Osteoblast (primary cell): ENCODE measurements at regions not wholly inside any gene's neighbourhood (a gene's known extent, or its start where the extent isn't known, plus 50 kb on each side); places are given as distances from the start of the nearest gene placed in this dataset.
"Not testable (repeated sequence)": the region's sequence is repeated elsewhere in the genome, so short reads cannot be mapped to it uniquely, and the experiment has no call there.

Experiments used
- DNase-seq: peaks from one replicate; pipeline ENCODE4 v3.0.0; 2011; ENCODE audit warnings: low spot score, mixed read lengths; ENCODE audit not compliant: insufficient read length; ENCODE audit errors: missing footprints
- H2AFZ ChIP-seq: 2 replicates; pipeline ENCODE4 v1.6.0; 2011; ENCODE audit warnings: mild to moderate bottlenecking, low read length
- H3K27ac ChIP-seq: 2 replicates; pipeline ENCODE4 v1.5.1; 2011; ENCODE audit warnings: mild to moderate bottlenecking, low read depth, low read length, moderate library complexity
- H3K27me3 ChIP-seq: 2 replicates; pipeline ENCODE4 v1.6.0; 2012; ENCODE audit warnings: mild to moderate bottlenecking, control low read depth, inconsistent platforms, low read length, moderate library complexity; ENCODE audit not compliant: insufficient read depth
- H3K36me3 ChIP-seq: 2 replicates; pipeline ENCODE4 v1.5.1; 2011; ENCODE audit warnings: mild to moderate bottlenecking, low read length, control low read depth, moderate library complexity; ENCODE audit not compliant: insufficient read depth
- H3K4me1 ChIP-seq: 2 replicates; pipeline ENCODE4 v1.5.1; 2011; ENCODE audit warnings: mild to moderate bottlenecking, low read length, control low read depth, moderate library complexity; ENCODE audit not compliant: insufficient read depth
- H3K4me2 ChIP-seq: 2 replicates; pipeline ENCODE4 v1.6.0; 2011; ENCODE audit warnings: mild to moderate bottlenecking, low read length; ENCODE audit not compliant: insufficient read depth
- H3K4me3 ChIP-seq: fragments of 200-600 bp; sonication (generic); 3 replicates; pipeline ENCODE4 v1.5.1; 2012; ENCODE audit warnings: mild to moderate bottlenecking, low read length, inconsistent platforms; ENCODE audit not compliant: insufficient read depth
- H3K79me2 ChIP-seq: 2 replicates; pipeline ENCODE4 v1.6.0; 2012; ENCODE audit warnings: mild to moderate bottlenecking, low read length, control low read depth, inconsistent platforms; ENCODE audit not compliant: insufficient read depth
- H3K9me3 ChIP-seq: 2 replicates; pipeline ENCODE4 v1.5.1; 2011; ENCODE audit warnings: low read depth, low read length, control low read depth
- H4K20me1 ChIP-seq: 2 replicates; pipeline ENCODE4 v1.6.0; 2012; ENCODE audit warnings: mild to moderate bottlenecking, low read length, control low read depth; ENCODE audit not compliant: insufficient read depth
- TF ChIP-seq, protein P1 (sequence below): IDR thresholded peaks from 2 replicates; pipeline ENCODE4 v1.5.1; 2011; ENCODE audit warnings: mild to moderate bottlenecking, low read depth, low read length, moderate library complexity; ENCODE audit errors: extremely low read depth

DNA sequence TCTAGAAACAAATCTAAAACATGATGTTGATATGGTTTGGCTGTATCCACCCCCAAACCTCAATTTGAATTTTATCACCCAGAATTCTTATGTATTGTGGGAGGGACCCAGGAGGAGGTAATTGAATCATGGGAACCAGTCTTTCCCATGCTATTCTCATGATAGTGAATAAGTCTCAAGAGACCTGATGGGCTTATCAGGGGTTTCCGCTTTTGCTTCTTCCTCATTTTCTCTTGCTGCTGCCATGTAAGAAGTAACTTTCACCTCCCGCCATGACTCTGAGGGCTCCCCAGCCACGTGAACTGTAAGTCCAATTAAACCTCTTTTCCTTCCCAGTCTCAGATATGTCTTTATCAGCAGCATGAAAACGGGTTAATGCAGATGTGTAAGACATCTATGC lies 232.7 kb upstream of the ONECUT1 start:
- H3K4me3 ChIP-seq = no peak overlapping the region
- no peak overlapping the region for H2AFZ ChIP-seq
- no peaks in the 10 kb centered on the region for H3K79me2 ChIP-seq
- H3K36me3 ChIP-seq = no peaks in the 10 kb centered on the region
- H3K4me2 ChIP-seq = no peak overlapping the region
- no peaks in the 10 kb centered on the region for H3K4me1 ChIP-seq
- H4K20me1 ChIP-seq = no peaks in the 10 kb centered on the region
- H3K27me3 ChIP-seq = no peaks in the 10 kb centered on the region
- TF ChIP-seq, protein P1, sequence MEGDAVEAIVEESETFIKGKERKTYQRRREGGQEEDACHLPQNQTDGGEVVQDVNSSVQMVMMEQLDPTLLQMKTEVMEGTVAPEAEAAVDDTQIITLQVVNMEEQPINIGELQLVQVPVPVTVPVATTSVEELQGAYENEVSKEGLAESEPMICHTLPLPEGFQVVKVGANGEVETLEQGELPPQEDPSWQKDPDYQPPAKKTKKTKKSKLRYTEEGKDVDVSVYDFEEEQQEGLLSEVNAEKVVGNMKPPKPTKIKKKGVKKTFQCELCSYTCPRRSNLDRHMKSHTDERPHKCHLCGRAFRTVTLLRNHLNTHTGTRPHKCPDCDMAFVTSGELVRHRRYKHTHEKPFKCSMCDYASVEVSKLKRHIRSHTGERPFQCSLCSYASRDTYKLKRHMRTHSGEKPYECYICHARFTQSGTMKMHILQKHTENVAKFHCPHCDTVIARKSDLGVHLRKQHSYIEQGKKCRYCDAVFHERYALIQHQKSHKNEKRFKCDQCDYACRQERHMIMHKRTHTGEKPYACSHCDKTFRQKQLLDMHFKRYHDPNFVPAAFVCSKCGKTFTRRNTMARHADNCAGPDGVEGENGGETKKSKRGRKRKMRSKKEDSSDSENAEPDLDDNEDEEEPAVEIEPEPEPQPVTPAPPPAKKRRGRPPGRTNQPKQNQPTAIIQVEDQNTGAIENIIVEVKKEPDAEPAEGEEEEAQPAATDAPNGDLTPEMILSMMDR = no peak
- H3K27ac ChIP-seq = no peak overlapping the region
- DNase-seq = no peak
- H3K9me3 ChIP-seq = peaks cover 3% of the 10 kb centered on the region

DNA sequence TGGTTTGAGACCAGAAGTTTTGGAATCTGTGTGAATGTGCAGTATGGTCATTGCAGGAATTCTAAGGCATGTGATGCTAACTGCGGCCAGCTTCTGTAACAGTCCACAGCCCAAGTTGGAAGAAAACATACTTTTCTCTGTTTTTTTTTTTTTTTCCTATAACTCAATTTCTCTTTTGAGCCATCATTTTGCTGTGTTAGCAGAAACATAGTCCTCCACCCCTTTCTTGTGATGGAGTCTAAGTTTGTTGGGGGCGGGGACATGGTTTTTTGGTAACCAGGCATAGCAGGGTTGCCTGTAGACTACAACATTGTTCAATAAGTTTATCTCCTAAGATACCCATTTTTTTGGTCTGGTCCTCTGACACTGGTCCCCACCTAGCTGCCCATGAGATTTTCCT lies 223.2 kb upstream of the ONECUT1 start:
- Histone ChIP-seq H3K9me3 (no peaks in the 10 kb centered on the region), H3K4me1 (no peaks in the 10 kb centered on the region), H2AFZ (no peak overlapping the region), H3K27ac (no peak overlapping the region), H3K4me3 (no peak overlapping the region), H4K20me1 (no peaks in the 10 kb centered on the region), H3K27me3 (no peaks in the 10 kb centered on the region), H3K36me3 (no peaks in the 10 kb centered on the region), H3K79me2 (no peaks in the 10 kb centered on the region), H3K4me2 (no peak overlapping the region)
- DNase-seq = no peak
- TF ChIP-seq, protein P1 = no peak

DNA sequence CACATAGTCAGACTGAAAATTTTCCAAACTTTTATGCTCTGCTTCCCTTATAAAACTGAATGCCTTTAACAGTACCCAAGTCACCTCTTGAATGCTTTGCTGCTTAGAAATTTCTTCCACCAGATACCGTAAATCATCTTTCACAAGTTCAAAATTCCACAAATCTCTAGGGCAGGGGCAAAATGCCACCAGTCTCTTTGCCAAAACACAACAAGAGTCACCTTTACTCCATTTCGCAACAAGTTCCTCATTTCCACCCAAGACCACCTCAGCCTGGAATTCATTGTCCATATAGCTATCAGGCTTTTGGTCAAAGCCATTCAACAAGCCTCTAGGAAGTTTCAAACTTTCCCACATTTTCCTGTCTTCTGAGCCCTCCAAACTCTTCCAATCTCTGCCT lies 221.6 kb upstream of the ONECUT1 start:
- not testable (repeated sequence) for DNase-seq, H4K20me1 ChIP-seq, H3K4me3 ChIP-seq, H3K27me3 ChIP-seq, H3K9me3 ChIP-seq, H2AFZ ChIP-seq, H3K79me2 ChIP-seq, H3K36me3 ChIP-seq, H3K4me1 ChIP-seq, H3K27ac ChIP-seq, H3K4me2 ChIP-seq

DNA sequence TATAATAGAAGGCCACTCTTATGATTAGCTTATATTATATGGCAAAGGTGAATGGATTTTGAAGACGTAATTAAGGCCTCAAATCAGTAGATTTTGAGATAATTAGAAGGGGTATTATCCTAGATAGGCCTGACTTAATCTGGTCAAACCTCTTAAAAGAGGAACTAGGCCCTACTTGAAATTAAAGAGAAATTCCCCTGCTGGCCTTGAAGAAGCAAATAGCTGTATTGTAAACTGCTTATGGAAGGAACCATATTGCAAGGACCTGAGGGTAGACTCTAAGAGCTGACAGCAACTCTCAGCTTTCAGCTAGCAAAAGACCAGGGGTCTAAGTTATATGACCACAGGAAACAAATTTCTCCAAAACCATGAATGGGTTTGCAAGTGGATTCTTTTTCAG lies 219.0 kb upstream of the ONECUT1 start:
- Histone ChIP-seq H2AFZ (no peak overlapping the region), H3K27ac (no peak overlapping the region), H3K79me2 (no peaks in the 10 kb centered on the region), H3K4me1 (no peaks in the 10 kb centered on the region), H3K9me3 (no peaks in the 10 kb centered on the region), H4K20me1 (no peaks in the 10 kb centered on the region), H3K4me3 (no peak overlapping the region), H3K4me2 (no peak overlapping the region), H3K27me3 (no peaks in the 10 kb centered on the region), H3K36me3 (no peaks in the 10 kb centered on the region)
- no peak for DNase-seq
- TF ChIP-seq, protein P1 = no peak

DNA sequence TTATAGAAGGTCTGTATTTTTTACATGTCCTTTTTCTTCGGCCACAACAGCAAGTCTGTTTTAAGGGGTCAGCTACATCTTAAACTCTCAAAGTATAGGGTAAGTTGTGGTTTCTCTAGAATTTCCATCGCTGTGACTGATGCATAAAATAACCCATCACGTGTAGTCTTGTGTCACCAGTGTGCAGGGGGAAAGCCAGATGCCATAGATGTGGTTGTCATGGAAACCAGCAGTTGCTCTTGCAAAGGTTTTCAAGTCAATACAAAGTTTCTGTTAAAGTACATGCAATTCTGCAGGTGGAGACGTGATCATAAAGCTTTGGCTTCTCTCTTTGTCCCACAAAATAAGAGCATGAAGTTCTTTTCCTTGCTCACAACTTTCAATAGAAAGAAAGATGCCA lies 210.3 kb upstream of the ONECUT1 start:
- Histone ChIP-seq H3K36me3 (no peaks in the 10 kb centered on the region), H3K4me3 (no peak overlapping the region), H3K27ac (no peak overlapping the region), H3K79me2 (no peaks in the 10 kb centered on the region), H4K20me1 (no peaks in the 10 kb centered on the region), H3K4me1 (no peaks in the 10 kb centered on the region), H3K9me3 (no peaks in the 10 kb centered on the region), H3K4me2 (no peak overlapping the region), H2AFZ (no peak overlapping the region), H3K27me3 (no peaks in the 10 kb centered on the region)
- no peak for DNase-seq
- TF ChIP-seq, protein P1 = no peak
